Activated T-cell treated with anti-CD3 and anti-CD28 coated beads, Interleukin-2, amount 50 U/mL, for 24 hours (primary cell): ENCODE measurements at regions not wholly inside any gene's neighbourhood (a gene's known extent, or its start where the extent isn't known, plus 50 kb on each side); places are given as distances from the start of the nearest gene placed in this dataset.
A peak's percentile ranks its signal among the peaks of the same experiment; 100 is the strongest.

ENCODE experiments used
- DNase-seq: peaks from one replicate; pipeline ENCODE4 v3.0.0-alpha.2; 2020
- H3K27ac Mint-ChIP-seq: 2 replicates; pipeline ENCODE4 v1.8.0; 2020; ENCODE audit warnings: mild to moderate bottlenecking, mixed read lengths
- H3K27me3 Mint-ChIP-seq: 2 replicates; pipeline ENCODE4 v1.8.0; 2020; ENCODE audit warnings: mixed read lengths
- H3K36me3 Mint-ChIP-seq: 2 replicates; pipeline ENCODE4 v1.8.0; 2020; ENCODE audit warnings: low read depth, mixed read lengths
- H3K4me1 Mint-ChIP-seq: 2 replicates; pipeline ENCODE4 v1.8.0; 2020; ENCODE audit warnings: low read depth, mixed read lengths
- H3K4me3 Mint-ChIP-seq: 2 replicates; pipeline ENCODE4 v1.8.0; 2020; ENCODE audit warnings: mild to moderate bottlenecking, moderate library complexity, mixed read lengths
- H3K9me3 Mint-ChIP-seq: 2 replicates; pipeline ENCODE4 v1.8.0; 2020; ENCODE audit warnings: mixed read lengths

GRCh38 chr12:11946161-11946560 lies 124.6 kb upstream of the BCL2L14 start:
- H3K36me3 Mint-ChIP-seq: no peaks in the 10 kb centered on the region
- H3K9me3 Mint-ChIP-seq: no peaks in the 10 kb centered on the region
- no peaks in the 10 kb centered on the region for H3K27me3 Mint-ChIP-seq
- no peak overlapping the region for H3K27ac Mint-ChIP-seq
- H3K4me3 Mint-ChIP-seq: no peak overlapping the region
- no peak for DNase-seq
- H3K4me1 Mint-ChIP-seq: peaks cover 4% of the 10 kb centered on the region

DNA sequence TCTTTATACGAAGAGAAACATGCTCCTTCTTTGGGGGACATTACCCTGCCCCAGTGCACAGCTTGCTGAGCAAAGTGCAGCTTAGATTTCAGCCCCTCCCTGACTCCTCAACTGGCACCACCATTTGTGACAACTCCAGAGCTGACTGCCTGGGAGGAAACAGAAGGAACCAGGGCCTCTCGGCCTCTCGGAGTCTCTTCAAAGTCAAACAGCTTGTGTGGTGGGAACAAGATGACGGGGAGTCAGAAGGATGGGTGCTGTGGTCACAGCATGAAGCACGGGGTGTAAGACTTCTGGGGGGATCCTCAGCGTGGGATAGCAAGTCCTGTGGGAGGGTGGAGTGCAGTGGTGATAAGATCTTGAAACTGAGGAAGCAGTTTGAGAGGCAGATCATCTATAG lies 123.5 kb upstream of the BCL2L14 start:
- no peak overlapping the region for H3K27ac Mint-ChIP-seq
- DNase-seq: no peak
- H3K4me1 Mint-ChIP-seq: peaks cover 4% of the 10 kb centered on the region
- H3K4me3 Mint-ChIP-seq: no peak overlapping the region
- H3K9me3 Mint-ChIP-seq: no peaks in the 10 kb centered on the region
- H3K36me3 Mint-ChIP-seq: no peaks in the 10 kb centered on the region
- H3K27me3 Mint-ChIP-seq: no peaks in the 10 kb centered on the region

DNA sequence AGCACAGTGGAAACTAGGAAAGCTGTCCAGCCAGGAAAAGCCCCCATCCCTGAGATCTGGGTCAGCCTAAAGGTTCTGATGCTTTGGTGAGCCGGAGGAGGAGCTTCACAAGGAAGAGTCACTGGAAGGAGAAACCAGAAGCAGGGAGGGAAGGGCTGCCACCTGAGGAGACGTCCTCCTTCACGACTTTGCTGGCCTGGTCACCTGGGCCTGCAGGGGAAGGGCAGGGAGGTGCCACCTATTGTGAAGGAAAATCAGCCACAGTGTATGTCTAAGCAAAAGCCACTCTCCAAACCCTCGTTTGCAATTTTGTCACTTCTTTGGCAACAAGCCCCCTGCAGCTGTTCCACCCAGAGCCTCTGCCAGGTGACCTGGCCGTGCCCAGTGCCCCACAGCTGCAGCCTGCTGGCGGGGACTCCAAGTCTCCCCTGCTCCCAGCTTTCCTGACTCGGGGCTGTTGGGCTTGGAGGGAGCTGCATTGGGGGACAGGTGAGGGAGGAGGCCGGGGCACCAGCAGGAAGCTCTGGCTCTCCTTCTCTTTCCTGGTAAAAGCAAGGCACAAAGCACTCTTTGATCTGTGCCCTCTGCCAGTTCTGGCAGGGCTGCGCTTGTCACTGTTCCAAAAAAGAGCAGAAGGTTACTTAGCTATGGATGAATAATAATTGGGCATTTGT lies 120.9 kb upstream of the BCL2L14 start:
- H3K4me3 Mint-ChIP-seq: no peak overlapping the region
- peaks cover 18% of the 10 kb centered on the region for H3K4me1 Mint-ChIP-seq
- H3K36me3 Mint-ChIP-seq: no peaks in the 10 kb centered on the region
- peaks cover 4% of the 10 kb centered on the region for H3K27me3 Mint-ChIP-seq
- H3K27ac Mint-ChIP-seq: no peak overlapping the region
- DNase-seq: no peak
- H3K9me3 Mint-ChIP-seq: no peaks in the 10 kb centered on the region

GRCh38 chr12:11951209-11951608 lies 119.5 kb upstream of the BCL2L14 start:
- Mint-ChIP-seq H3K4me3 (no peak overlapping the region), H3K4me1 (peaks cover 18% of the 10 kb centered on the region), H3K27ac (no peak overlapping the region)

DNA sequence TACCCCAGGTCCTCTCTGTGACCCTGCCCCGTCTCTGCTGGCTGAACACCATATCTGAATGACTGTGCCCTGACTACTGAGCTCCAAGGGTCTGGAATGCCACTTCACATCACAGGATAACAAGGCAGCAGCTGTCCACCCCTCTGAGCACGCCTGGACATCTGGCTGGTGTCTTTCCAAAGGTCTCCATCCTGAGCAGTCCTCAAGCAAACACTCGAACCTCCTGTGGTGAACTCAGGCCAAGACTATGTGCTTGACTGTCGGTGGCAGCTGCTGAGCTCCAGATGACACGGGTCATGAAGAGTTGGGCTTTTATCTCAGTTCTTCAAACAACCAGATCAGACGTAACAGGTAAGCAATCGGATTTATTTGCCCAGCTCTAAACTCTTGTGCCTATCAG lies 117.2 kb upstream of the BCL2L14 start:
- H3K9me3 Mint-ChIP-seq: no peaks in the 10 kb centered on the region
- no peak overlapping the region for H3K27ac Mint-ChIP-seq
- no peaks in the 10 kb centered on the region for H3K36me3 Mint-ChIP-seq
- no peak for DNase-seq
- peaks cover 16% of the 10 kb centered on the region for H3K27me3 Mint-ChIP-seq
- peaks cover 22% of the 10 kb centered on the region for H3K4me1 Mint-ChIP-seq
- H3K4me3 Mint-ChIP-seq: no peak overlapping the region

More at GRCh38 chr12:11951209-11951608, 119.5 kb upstream of the BCL2L14 start:
- no peaks in the 10 kb centered on the region for H3K9me3 Mint-ChIP-seq
- no peak for DNase-seq
- no peaks in the 10 kb centered on the region for H3K36me3 Mint-ChIP-seq
- H3K27me3 Mint-ChIP-seq: peaks cover 11% of the 10 kb centered on the region

- Mint-ChIP-seq H3K36me3 (no peaks in the 10 kb centered on the region), H3K4me3 (no peak overlapping the region), H3K9me3 (no peaks in the 10 kb centered on the region), H3K4me1 (peaks cover 29% of the 10 kb centered on the region), H3K27ac (no peak overlapping the region), H3K27me3 (peaks cover 16% of the 10 kb centered on the region)
- no peak for DNase-seq
Measured at GRCh38 chr12:11954181-11954580, 116.6 kb upstream of the BCL2L14 start.

GRCh38 chr12:11958221-11959091 lies 112.3 kb upstream of the BCL2L14 start:
- Mint-ChIP-seq H3K27me3 (peaks cover 16% of the 10 kb centered on the region), H3K27ac (peak overlapping the region; percentile 88), H3K4me3 (peak overlapping the region; percentile 44), H3K4me1 (peaks cover 36% of the 10 kb centered on the region), H3K36me3 (no peaks in the 10 kb centered on the region), H3K9me3 (no peaks in the 10 kb centered on the region)
- peak; percentile 69 for DNase-seq

DNA sequence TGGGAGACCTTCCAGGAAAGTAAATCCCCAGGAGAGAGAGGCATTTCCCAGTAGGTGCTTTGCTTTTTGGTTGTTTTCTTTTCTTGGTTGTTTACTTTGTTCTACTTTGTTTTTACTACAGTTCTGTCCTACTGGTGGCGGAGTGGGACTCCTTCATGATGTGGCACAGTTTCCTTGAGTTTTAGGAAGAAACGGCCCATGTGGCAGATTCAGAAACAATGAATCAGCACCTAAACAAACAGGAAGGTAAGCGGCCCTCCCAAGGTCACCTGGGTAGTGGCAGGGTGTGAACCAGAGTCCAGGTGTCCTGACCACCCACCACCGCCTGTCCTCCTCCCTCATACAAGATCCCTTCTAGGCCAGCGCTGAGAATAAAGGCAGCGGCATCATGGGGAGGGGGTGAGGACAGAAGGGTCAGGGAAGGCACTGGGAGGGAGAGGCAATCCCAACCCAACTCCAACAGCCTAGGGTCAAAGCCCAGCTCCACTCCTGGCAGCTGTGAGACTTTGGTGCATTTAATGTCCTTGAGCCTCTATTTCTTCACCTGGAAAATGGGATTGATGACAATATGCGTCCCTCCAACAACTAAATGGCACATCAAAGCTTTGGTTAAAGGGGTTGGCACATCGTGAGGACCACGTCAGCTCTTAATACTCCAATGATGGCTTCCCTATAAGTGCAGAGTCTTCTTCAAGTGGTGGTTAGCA lies 111.5 kb upstream of the BCL2L14 start:
- Mint-ChIP-seq H3K27me3 (peaks cover 16% of the 10 kb centered on the region), H3K9me3 (no peaks in the 10 kb centered on the region), H3K36me3 (no peaks in the 10 kb centered on the region), H3K4me3 (no peak overlapping the region), H3K4me1 (peaks cover 28% of the 10 kb centered on the region), H3K27ac (peak overlapping the region; percentile 88)
- no peak for DNase-seq

DNA sequence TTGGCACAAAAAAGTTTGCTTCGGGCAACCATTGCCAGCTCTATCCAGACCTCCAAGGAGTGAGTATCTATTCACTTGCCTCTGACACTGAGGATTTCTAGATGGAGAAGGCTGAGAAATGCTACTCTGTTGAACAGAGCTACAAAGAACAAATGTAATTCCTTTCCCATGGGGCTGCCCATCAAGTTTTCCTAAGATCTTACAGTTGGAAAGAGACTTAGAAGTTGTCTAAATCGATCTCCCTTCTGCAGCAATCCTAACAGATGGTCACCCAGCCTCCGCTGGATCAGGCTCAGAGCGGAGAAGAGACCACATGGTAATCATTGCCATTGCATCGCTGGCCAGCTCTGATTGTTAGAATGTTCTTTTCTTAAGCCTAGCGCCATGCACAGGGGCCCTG lies 110.1 kb upstream of the BCL2L14 start:
- peaks cover 22% of the 10 kb centered on the region for H3K4me1 Mint-ChIP-seq
- H3K9me3 Mint-ChIP-seq: no peaks in the 10 kb centered on the region
- H3K27ac Mint-ChIP-seq: no peak overlapping the region
- H3K4me3 Mint-ChIP-seq: no peak overlapping the region
- no peaks in the 10 kb centered on the region for H3K36me3 Mint-ChIP-seq
- H3K27me3 Mint-ChIP-seq: peaks cover 10% of the 10 kb centered on the region
- DNase-seq: no peak

GRCh38 chr12:11961686-11962085 lies 109.1 kb upstream of the BCL2L14 start:
- Mint-ChIP-seq H3K36me3 (no peaks in the 10 kb centered on the region), H3K27me3 (peaks cover 2% of the 10 kb centered on the region), H3K9me3 (no peaks in the 10 kb centered on the region), H3K4me3 (no peak overlapping the region), H3K4me1 (peaks cover 22% of the 10 kb centered on the region), H3K27ac (no peak overlapping the region)
- no peak for DNase-seq

DNA sequence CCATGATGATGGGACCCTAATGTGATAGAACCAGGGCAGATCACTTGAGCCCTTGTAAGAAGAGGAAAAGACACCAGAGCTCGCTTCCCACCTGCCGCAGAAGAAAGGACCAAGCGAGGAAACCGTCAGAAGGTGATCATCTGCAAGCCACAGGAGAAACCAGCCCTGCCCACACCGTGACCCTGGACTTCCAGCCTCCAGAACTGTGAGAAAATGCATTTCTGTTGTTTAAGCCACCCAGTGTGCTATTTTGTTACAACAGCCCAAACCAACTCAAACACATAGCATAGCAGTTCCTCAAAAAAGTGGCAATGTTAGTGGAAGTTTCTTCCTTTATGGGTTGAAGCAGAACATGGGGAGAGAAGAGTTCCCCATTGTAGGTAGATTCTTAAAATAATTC lies 107.9 kb upstream of the BCL2L14 start:
- Mint-ChIP-seq H3K9me3 (no peaks in the 10 kb centered on the region), H3K27me3 (no peaks in the 10 kb centered on the region), H3K4me1 (peaks cover 22% of the 10 kb centered on the region), H3K4me3 (no peak overlapping the region), H3K27ac (no peak overlapping the region), H3K36me3 (no peaks in the 10 kb centered on the region)
- no peak for DNase-seq

GRCh38 chr12:11963841-11964471 lies 106.8 kb upstream of the BCL2L14 start:
- Mint-ChIP-seq H3K4me3 (no peak overlapping the region), H3K4me1 (peaks cover 12% of the 10 kb centered on the region), H3K36me3 (no peaks in the 10 kb centered on the region), H3K27me3 (no peaks in the 10 kb centered on the region), H3K27ac (no peak overlapping the region), H3K9me3 (no peaks in the 10 kb centered on the region)
- DNase-seq: no peak

GRCh38 chr12:11965258-11965910 lies 105.4 kb upstream of the BCL2L14 start:
- no peaks in the 10 kb centered on the region for H3K9me3 Mint-ChIP-seq
- H3K36me3 Mint-ChIP-seq: no peaks in the 10 kb centered on the region
- no peaks in the 10 kb centered on the region for H3K27me3 Mint-ChIP-seq
- H3K27ac Mint-ChIP-seq: no peak overlapping the region
- no peak overlapping the region for H3K4me3 Mint-ChIP-seq
- H3K4me1 Mint-ChIP-seq: peaks cover 5% of the 10 kb centered on the region
- no peak for DNase-seq
